Sigmoid colon (tissue), 6 donors: ENCODE measurements at regions not wholly inside any gene's neighbourhood (a gene's known extent, or its start where the extent isn't known, plus 50 kb on each side); places are given as distances from the start of the nearest gene placed in this dataset.
A peak's percentile ranks its signal among the peaks of the same experiment; 100 is the strongest.

Experiments used
- DNase-seq: peaks from one replicate; pipeline ENCODE4 v3.0.0-alpha.2; 2019
- H3K27ac ChIP-seq, 4 donors: fragments of 200-600 bp; sonication (generic); one replicate each; pipeline ENCODE4 v1.5.1; 2016 to 2019; ENCODE audit warnings: mild to moderate bottlenecking in 1 of 4
- H3K27me3 ChIP-seq, 3 donors: fragments of 200-600 bp; sonication (generic); one replicate each; pipeline ENCODE4 v1.5.1; 2019; ENCODE audit warnings: mild to moderate bottlenecking in 1 of 3
- H3K36me3 ChIP-seq, 4 donors: fragments of 200-600 bp; sonication (generic); one replicate each; pipeline ENCODE4 v1.5.1; 2016 to 2019
- H3K4me1 ChIP-seq, 4 donors: fragments of 200-600 bp; sonication (generic); one replicate each; pipeline ENCODE4 v1.5.1; 2017 to 2019
- H3K4me3 ChIP-seq, 4 donors: fragments of 200-600 bp; sonication (generic); one replicate each; pipeline ENCODE4 v1.5.1; 2017 to 2019; ENCODE audit warnings: mild to moderate bottlenecking in 2 of 4, moderate library complexity in 1 of 4
- H3K9me3 ChIP-seq, 4 donors: fragments of 200-600 bp in 3 of 4; sonication (generic) in 3 of 4; one replicate each; pipeline versions ENCODE4 v1.5.1 to v1.6.1; 2013 to 2019
- EP300 ChIP-seq, 4 donors: sonication (generic); formaldehyde crosslinking; IDR thresholded peaks; one replicate each; pipeline ENCODE4 v1.6.1; 2017; ENCODE audit warnings: antibody characterized with exemption in 4 of 4
- POLR2A ChIP-seq, 2 donors: fragments of 450-650 bp; IDR thresholded peaks; one replicate each; pipeline ENCODE4 v1.6.1; 2016; ENCODE audit warnings: antibody characterized with exemption in 2 of 2, mild to moderate bottlenecking in 2 of 2, moderate library complexity in 2 of 2
- POLR2AphosphoS5 ChIP-seq, 4 donors: sonication (generic); formaldehyde crosslinking; IDR thresholded peaks; one replicate each; pipeline ENCODE4 v1.6.1; 2017; ENCODE audit warnings: antibody characterized with exemption in 4 of 4
- WGBS, 2 donors: extraction: QIAGEN DNeasy Blood & Tissue Kit; methylation state at CpG; one replicate each; pipeline ENCODE4 v1.1.7; 2013; 5-methylcytosine and 5-hydroxymethylcytosine counted together
- intact Hi-C: fragments of 100-400 bp; cut with DNase I; formaldehyde crosslinking; loops from one replicate; pipeline ENCODE4 v1.15.1; 2023
- TF ChIP-seq, protein P1 (sequence below), 4 experiments: fragments of 450-650 bp in 3 of 4; fragments of 200-600 bp in 1 of 4; IDR thresholded peaks; one replicate each; pipeline ENCODE4 v1.5.1; 2016 to 2019; ENCODE audit warnings: antibody characterized with exemption in 4 of 4, mild to moderate bottlenecking in 3 of 4, moderate library complexity in 2 of 4
- donor health status: healthy with polysubstance abuse.
- donor health status: healthy.

DNA sequence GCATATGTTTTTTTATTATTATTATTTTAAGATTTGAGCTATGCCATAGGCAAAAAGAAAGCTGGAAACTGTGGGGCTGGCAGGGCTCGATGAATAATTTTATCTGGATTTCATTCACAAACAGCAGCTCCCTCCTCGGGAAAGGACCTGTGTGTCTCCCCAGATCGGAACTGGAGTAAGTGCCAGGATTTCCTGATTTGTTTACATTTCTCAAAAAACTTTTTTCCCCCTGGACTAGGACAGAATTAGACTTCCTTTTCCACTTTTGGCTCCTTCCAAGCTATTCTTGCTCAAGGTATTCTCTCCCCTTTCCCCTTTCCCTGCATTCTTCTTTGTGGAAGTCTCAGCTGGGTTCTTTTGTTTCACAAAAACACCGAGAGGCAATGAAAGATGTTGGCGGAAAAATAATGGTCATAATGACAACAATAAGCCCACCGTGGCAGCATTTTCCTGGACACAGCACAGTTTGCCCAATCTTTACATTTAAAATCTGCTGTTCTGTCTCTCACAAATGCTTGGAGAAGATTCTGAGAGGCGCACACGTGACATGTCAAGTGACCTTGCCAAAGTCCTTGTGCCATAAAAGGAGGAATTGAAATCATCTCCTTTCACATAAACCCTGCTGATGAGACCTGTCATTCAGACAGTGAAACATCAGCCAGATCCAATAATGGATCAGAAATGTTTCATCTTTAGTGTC lies 85.8 kb upstream of the PREP start:
- no peaks in the 10 kb centered on the region for H3K27me3 ChIP-seq
- H3K4me3 ChIP-seq = no peak overlapping the region
- whole genome bisulfite sequencing, 2 donors = 72 to 83% methylated on average over 8 of the region's 8 CpGs
- H3K9me3 ChIP-seq = no peaks in the 10 kb centered on the region
- H3K36me3 ChIP-seq = no peaks in the 10 kb centered on the region
- DNase-seq = no peak
- TF ChIP-seq, protein P1, sequence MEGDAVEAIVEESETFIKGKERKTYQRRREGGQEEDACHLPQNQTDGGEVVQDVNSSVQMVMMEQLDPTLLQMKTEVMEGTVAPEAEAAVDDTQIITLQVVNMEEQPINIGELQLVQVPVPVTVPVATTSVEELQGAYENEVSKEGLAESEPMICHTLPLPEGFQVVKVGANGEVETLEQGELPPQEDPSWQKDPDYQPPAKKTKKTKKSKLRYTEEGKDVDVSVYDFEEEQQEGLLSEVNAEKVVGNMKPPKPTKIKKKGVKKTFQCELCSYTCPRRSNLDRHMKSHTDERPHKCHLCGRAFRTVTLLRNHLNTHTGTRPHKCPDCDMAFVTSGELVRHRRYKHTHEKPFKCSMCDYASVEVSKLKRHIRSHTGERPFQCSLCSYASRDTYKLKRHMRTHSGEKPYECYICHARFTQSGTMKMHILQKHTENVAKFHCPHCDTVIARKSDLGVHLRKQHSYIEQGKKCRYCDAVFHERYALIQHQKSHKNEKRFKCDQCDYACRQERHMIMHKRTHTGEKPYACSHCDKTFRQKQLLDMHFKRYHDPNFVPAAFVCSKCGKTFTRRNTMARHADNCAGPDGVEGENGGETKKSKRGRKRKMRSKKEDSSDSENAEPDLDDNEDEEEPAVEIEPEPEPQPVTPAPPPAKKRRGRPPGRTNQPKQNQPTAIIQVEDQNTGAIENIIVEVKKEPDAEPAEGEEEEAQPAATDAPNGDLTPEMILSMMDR (IDR thresholded peaks at IDR 0.05) = no peak
- TF ChIP-seq POLR2AphosphoS5 (IDR thresholded peaks at IDR 0.05) (no peak), POLR2A (IDR thresholded peaks at IDR 0.05) (no peak)
- peaks cover 0 to 30% (median 21%) of the 10 kb centered on the region in 4 donors for H3K4me1 ChIP-seq
- H3K27ac ChIP-seq = no peak overlapping the region
- intact Hi-C loops = loop anchor here (10.0 kb wide), 2 partner anchors 506 to 606 kb away; no protein-coding TSS in a partner anchor

DNA sequence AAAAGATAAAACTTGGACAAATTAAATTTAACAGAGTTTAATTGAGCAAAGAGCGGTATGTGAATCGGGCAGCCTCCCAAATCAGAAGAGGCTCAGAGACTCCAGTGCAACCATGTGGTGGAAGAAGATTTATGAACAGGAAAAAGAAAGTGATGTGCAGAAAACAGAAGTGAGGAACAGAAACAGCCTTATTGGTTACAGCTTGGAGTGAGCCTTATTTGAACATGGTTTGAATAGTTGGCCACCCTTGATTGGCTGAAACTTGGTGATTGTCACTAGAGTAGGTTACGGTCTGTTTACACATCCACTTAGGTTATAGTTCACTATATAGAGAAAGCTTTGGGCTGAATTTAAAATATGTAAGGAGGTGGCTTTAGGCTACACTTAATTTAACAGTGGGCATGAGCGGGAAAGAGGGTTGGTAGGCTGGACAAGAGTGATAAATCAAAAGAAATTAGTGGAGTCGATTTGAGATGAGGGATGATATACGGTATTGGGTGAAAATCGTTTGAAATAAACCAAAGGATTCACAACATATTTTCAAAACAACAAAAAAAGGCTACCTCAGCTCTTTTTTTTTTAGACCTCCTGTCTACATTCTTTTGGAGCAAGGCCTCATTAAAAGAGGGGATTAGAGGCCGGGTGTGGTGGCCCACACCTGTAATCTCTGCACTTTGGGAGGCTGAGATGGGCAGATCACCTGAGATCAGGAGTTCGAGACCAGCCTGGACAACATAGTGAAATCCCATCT lies 84.3 kb upstream of the PREP start:
- H3K27me3 ChIP-seq = no peaks in the 10 kb centered on the region
- WGBS, 2 donors = 94 to 95% methylated on average over 9 of the region's 9 CpGs
- intact Hi-C loops = loop anchor here (10.0 kb wide), 2 partner anchors 508 to 608 kb away; no protein-coding TSS in a partner anchor

DNA sequence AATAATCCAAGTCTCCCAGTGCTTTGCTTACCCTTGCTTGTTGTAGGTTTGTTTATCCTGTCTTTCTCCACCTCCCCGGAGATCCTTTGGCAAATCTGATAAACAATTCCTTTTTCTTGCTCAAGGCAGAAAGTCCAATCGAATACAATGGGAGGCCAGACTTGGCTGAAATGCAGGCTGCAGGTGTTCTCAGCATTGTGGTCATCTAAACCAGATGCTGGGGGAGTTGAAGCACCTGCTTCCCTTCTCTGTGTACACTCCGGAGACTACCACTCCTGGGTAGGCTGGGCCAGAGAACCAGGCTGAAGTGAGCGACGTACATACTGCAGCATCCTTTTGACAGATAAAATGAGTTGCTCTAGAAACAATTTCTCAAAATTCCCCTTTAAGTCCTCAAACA lies 82.6 kb upstream of the PREP start:
- peaks cover 0 to 22% (median 12%) of the 10 kb centered on the region in 4 donors for H3K4me1 ChIP-seq
- no peak overlapping the region for H3K27ac ChIP-seq
- H3K36me3 ChIP-seq = no peaks in the 10 kb centered on the region
- no peak for DNase-seq
- no peaks in the 10 kb centered on the region for H3K9me3 ChIP-seq
- TF ChIP-seq POLR2A (IDR thresholded peaks at IDR 0.05) = no peak
- TF ChIP-seq, protein P1 (IDR thresholded peaks at IDR 0.05) = no peak
- no peak for TF ChIP-seq POLR2AphosphoS5 (IDR thresholded peaks at IDR 0.05)
- no peak for TF ChIP-seq EP300 (IDR thresholded peaks at IDR 0.05)
- intact Hi-C loops = loop anchor here (10.0 kb wide), 2 partner anchors 509 to 609 kb away; no protein-coding TSS in a partner anchor
- WGBS, 2 donors = 34 to 52% methylated on average over 5 of the region's 5 CpGs
- no peaks in the 10 kb centered on the region for H3K27me3 ChIP-seq
- no peak overlapping the region for H3K4me3 ChIP-seq

More for the DNA sequence above, 84.3 kb upstream of the PREP start:
- DNase-seq = no peak
- H3K9me3 ChIP-seq = no peaks in the 10 kb centered on the region
- peaks cover 0 to 22% (median 12%) of the 10 kb centered on the region in 4 donors for H3K4me1 ChIP-seq
- no peak for TF ChIP-seq POLR2A (IDR thresholded peaks at IDR 0.05)
- no peak for TF ChIP-seq EP300 (IDR thresholded peaks at IDR 0.05)
- no peak for TF ChIP-seq POLR2AphosphoS5 (IDR thresholded peaks at IDR 0.05)
- TF ChIP-seq, protein P1 (IDR thresholded peaks at IDR 0.05) = no peak
- H3K36me3 ChIP-seq = no peaks in the 10 kb centered on the region
- H3K4me3 ChIP-seq = no peak overlapping the region
- no peak overlapping the region for H3K27ac ChIP-seq

DNA sequence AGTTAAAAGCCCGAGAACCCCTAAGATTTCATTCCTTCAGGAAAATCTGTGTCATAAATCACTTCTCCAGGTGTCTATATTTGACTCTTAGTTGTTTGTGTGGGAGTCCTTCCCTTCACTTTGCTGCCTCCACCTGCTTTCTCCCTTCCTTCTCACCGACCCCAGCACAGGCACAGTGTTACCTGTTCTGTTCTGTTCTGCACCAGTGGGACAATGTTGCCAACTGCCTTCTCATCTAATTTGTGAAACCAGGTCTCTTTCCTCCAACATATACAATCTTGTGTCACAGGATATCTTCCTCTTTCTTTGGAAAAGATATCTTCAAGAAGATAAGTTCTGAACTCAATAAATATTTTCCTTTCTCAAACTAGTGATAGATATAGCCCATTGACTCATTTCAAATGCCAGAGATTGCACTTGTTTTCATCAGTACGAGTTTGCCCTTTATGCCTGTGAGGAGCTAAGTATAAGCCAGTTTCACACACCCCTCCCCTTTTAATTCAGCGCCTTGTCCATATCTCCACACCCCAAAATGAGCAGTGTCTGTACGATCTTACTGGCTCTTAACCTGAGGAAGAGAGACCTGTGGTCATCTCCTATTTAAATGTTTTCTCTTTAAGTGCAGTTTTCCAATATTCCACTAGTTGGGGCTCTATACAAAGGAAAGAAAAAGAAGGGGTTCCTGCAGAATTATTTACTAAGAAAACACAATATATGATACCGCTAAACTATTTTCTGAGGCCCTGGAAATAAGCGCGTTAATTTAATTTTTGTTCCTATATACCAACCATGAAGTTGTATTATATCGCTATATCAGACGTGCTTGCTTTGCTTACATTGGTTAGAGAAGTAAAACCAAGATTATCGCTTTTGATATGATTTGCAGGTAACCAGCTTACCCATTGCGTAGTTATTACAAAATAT lies 81.6 kb upstream of the PREP start:
- H3K4me1 ChIP-seq = peaks cover 0 to 22% (median 12%) of the 10 kb centered on the region in 4 donors

More for the DNA sequence above, 81.6 kb upstream of the PREP start:
- H3K4me3 ChIP-seq = no peak overlapping the region
- H3K27ac ChIP-seq = no peak overlapping the region
- H3K27me3 ChIP-seq = no peaks in the 10 kb centered on the region
- intact Hi-C loops = loop anchor here (5.0 to 10.0 kb wide), 4 partner anchors 510 to 818 kb away; no protein-coding TSS in a partner anchor
- TF ChIP-seq, protein P1 (IDR thresholded peaks at IDR 0.05) = peak; percentile 50 to 92 (median 82)
- TF ChIP-seq EP300 (IDR thresholded peaks at IDR 0.05) = no peak
- no peaks in the 10 kb centered on the region for H3K9me3 ChIP-seq
- no peaks in the 10 kb centered on the region for H3K36me3 ChIP-seq
- 33 to 48% methylated on average over 12 of the region's 12 CpGs for WGBS, 2 donors
- no peak for DNase-seq
